DOHH2 (cell line): ENCODE measurements at regions not wholly inside any gene's neighbourhood (a gene's known extent, or its start where the extent isn't known, plus 50 kb on each side); places are given as distances from the start of the nearest gene placed in this dataset.

Experiments
- EZH2phosphoT487 ChIP-seq: fragments of 200-600 bp; sonication (generic); IDR thresholded peaks from 2 replicates; pipeline ENCODE4 v1.6.1; 2017; ENCODE audit warnings: borderline replicate concordance, mild to moderate bottlenecking, antibody characterized with exemption, low read length, moderate library complexity, mixed read lengths
- TF ChIP-seq, protein P1 (sequence below): fragments of 200-600 bp; sonication (generic); IDR thresholded peaks from one replicate; pipeline ENCODE4 v1.5.1; 2014; ENCODE audit warnings: antibody characterized with exemption, mild to moderate bottlenecking, low read depth, low read length; ENCODE audit not compliant: poor library complexity, severe bottlenecking

DNA sequence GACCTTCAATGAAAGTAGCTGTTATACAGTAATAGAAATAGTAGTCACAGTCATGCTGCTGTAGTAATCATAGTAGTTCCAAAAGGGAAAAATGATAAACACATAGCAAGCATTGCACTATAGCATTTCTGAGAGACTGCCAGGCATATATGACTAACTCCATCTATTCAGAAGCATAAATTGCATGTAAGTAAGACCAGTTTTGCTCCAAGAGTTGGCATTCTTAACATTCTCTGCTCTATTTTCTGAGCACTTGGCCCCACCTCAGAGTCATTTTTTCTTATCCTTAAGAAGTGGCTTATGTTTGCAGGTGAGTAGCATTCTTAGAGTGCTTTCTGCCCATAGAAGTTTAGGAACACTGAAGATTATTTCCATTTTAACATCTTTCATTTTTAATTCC, 490.3 kb upstream of the TECRL start:
- TF ChIP-seq EZH2phosphoT487 = no peak
- TF ChIP-seq, protein P1, sequence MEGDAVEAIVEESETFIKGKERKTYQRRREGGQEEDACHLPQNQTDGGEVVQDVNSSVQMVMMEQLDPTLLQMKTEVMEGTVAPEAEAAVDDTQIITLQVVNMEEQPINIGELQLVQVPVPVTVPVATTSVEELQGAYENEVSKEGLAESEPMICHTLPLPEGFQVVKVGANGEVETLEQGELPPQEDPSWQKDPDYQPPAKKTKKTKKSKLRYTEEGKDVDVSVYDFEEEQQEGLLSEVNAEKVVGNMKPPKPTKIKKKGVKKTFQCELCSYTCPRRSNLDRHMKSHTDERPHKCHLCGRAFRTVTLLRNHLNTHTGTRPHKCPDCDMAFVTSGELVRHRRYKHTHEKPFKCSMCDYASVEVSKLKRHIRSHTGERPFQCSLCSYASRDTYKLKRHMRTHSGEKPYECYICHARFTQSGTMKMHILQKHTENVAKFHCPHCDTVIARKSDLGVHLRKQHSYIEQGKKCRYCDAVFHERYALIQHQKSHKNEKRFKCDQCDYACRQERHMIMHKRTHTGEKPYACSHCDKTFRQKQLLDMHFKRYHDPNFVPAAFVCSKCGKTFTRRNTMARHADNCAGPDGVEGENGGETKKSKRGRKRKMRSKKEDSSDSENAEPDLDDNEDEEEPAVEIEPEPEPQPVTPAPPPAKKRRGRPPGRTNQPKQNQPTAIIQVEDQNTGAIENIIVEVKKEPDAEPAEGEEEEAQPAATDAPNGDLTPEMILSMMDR = no peak
